Activated effector memory CD4-positive, alpha-beta T cell treated with Interleukin-2 at 50 U/mL for 16 hours (primary cell): ENCODE measurements at regions not wholly inside any gene's neighbourhood (a gene's known extent, or its start where the extent isn't known, plus 50 kb on each side); places are given as distances from the start of the nearest gene placed in this dataset.

ENCODE experiments used
- DNase-seq: peaks from one replicate; pipeline ENCODE4 v3.0.0-alpha.2; 2020

DNA sequence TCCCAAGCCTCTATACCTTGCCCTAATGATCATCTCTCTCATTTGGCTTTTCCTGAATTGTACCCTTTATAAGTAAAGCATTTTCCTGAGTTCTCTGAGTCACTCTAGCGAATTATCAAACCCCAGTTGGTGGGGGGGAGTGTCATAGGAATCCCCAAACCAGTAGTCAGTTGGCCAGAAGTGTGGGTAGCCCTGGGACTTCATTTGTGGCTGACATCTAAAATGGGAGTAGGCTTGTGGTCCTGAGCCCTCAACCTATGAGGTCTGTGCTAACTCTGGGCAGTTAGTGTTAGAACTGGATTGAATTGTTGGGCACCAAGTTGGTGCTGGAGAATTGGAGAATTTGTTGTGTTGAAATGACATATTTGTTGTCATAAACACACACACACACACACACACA is 91.3 kb downstream of the BBS10 start:
- no peak for DNase-seq

DNA sequence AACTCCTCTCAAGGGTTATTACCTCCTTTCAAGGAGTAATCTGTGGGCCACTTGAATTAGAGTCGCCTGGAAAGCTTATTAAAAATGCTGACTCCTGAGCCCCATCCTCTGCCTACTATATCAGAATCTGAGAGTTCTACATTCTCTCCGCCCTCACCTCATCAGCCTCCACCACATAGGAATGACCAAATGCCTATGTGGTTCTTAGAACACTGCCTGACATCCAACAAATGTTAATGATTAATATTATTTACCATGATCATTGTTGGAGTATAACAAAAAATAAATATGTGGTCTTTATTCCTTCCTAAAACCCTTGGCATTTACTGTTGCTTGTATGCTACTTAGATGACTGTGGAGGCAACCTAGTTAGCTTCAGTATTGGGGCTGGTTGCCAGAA is 91.9 kb downstream of the BBS10 start:
- no peak for DNase-seq

DNA sequence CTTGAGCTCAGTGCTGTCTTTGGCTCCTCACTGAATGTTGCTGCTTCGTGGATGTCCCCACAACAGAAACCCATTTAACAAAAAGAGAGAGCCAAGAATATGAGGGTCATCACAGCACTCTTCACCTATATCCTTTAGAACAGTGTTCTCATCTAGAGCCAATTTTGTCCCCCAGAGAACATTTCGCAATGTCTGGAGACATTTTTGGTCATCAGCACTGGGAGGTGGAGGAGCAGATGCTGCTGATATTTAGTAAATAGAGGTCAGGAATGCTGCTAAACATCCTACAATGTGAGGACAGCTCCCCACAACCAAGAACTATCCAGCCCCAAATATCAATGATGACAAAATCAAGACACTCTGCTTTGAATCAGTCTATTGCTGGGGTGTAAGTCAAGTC is 92.5 kb downstream of the BBS10 start:
- no peak for DNase-seq

DNA sequence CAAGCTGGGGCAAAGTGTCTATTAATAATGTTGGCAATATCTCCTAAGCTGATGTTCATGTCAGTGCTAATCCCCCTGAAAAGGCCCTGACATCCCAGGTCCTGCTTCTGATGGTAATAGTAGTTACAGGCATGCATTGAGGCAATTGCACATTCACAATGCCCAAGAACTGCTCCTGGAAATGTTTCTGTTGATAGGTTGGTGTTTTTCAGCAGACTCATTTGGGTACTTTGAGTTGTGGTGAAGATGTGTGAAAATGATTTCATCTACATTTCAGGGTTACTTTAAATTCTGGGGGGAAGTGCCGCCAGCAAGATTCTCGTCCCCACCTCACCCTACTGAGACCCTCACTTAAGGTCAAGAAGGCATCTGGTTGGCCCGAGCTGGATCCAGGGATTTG is 92.9 kb downstream of the BBS10 start:
- DNase-seq = no peak

DNA sequence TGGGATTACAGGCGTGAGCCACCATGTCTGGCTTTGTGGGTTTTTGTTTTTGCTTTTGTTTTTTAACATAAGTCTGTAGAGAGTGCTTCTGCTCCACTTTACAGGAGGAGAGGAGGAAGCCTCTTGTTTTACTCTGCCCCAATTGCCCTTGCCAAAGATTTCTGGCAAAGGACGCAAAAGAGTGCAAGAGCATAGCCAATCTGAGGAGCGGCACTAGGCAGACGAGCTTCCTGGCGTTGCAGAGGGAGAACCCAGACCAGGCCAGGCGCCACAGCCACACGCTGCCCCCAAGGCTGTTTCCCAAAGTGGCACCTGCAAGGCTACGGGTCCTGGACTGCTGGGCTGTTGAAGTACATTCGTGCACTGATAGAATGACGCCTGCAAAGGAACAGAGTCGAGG is 96.2 kb downstream of the BBS10 start:
- no peak for DNase-seq

DNA sequence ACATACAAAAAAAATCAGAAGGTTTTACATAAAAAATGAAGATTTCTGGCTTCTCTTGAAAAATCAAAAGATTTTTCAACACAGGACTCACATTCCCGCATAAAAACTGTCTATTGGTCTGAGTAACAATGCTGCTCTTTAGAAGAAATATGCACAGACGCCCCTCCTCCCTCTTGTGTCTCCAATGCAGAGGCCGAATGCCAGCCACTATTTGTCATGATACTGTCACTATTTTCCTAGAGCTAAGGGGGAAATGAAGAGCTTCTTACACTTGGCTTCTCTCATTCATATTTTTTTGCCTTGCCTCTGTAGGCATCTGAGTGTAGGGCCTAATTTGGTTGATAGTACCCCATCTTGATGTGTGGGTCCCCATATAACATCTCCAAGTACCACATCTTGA is 98.0 kb downstream of the BBS10 start:
- DNase-seq = no peak

DNA sequence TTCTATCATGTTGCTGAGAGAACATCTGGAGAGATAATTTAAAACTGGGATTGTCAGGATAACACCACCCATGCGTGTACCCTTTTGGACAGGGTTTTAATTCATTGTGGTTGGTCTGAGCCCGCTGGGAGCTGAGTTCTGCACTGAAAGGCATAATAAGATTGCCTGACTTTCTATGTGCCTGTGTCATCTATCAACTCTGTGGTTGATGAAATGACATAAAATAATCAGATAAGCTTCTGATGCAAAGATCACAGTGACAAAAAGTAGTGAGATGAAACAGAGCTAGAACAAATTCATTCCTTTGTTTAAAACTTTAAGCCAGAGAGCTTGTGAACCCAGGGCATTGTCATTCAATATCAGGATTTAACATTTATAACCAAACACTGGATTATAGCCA is 98.7 kb downstream of the BBS10 start:
- DNase-seq = no peak

DNA sequence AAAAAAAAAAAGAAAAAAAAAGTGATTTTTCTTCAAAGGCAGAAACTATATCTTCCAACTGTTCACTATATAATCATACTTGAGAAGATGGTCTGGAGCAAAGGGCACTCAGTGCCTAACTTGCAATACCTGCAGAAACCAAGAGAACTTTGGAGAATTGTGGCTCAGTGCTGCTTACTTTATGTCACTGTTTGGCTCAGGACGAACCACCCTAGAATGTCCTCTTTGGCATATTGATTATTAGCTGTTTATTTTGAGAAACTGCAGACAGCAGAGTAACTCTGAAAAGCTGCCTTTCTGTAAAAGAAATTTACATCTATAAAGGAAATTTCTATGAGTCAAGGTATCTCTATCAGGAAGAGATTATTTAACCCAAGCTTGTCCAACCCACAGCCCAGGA is 100.2 kb downstream of the BBS10 start:
- no peak for DNase-seq

DNA sequence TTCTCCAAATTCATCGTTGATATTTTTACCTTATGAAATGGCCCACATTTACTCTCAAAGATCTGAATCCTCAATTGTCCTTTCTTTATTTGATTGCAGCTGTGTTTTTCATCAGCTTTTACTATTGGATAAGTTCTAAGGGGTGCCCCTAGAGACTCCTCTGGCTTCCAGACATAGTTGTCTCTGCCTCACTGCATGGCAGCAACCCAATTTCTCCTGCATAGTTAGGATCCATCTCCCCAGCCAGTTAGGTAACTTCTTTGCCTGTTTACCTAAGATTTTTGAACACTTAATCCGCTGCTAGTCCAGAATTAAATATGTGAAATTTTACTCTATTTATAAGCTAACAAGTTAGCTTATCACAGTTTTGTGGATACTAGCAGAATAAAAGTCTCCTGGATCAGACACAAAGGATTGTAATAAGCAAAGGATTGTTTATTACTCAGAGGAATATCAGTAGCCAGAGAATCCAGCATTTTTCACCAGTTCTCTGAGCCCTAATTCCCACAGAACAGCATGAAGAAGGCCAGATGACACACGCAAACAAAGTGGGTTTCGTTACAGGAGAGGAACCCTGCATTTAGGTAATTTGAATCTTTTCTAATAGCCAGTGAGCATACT is 101.1 kb downstream of the BBS10 start:
- DNase-seq = no peak

DNA sequence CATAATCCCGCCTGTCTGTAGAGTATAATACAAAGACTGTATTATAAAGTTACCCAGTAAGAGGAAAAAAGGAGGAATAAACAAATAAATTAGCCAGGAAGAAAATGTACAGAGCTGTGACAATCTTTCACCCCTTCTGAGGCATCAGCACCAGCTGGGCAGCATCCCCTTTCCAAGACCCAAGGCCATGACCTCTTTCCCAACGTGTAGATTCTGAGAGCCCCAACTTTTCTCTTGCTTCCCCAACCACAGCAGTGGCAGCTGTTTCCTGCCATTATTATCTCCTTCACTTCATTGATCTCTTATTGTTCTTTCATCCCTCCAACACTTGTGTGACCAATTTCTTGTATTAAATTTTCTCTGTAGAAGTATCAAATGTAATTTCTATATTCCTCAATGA is 101.6 kb downstream of the BBS10 start:
- no peak for DNase-seq

DNA sequence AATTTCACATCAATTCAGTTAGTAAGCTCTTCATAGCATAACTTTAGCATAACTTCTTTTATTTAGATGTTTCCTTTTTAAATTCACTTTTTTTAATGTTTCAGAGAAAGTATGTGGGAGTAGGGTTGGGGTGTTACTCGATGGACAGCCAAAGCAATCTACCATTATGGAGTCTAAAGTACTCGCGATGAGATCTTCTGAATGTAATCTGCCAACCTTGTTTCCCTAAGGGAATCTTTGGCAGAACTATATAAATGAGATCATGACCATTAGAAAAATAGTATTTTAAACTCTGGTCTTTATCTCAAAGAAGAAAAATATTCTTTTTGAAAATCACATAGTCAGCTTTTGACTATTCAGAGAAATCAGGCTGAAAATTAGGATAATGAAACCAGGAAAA is 103.9 kb downstream of the BBS10 start:
- no peak for DNase-seq

DNA sequence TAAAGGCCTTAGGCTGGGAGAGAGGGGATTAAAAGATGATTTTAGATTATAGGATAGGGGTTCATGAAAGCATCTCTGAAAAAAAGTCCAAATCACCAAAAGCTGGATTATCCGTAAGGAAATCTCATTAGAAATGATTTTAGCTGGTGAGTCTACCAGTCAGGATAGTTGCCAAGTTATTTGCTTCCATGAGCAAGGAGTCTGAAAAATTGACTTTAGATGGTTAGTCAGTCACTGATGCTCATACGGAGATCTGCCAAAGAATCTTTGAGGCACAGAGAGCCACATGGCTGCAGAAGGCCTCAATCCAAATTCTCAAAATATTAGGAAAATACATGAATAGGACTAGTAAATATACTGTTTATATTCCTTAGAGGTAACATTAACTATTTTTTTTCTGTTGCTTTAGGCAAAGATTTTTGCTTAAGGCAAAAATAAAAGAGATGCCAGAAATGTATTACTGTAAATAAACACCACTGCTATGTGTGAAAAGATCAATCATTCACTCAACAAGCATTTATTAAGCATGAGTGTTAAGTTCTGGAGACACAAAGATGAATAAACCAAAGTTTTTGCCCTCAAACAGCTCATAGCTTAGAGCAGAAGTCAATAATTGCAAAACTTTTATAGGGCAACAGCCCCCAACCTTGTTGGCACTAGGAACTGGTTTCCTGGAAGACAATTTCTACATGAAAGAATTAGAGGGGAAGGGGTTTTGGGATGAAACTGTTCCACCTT is 105.2 kb downstream of the BBS10 start:
- no peak for DNase-seq

DNA sequence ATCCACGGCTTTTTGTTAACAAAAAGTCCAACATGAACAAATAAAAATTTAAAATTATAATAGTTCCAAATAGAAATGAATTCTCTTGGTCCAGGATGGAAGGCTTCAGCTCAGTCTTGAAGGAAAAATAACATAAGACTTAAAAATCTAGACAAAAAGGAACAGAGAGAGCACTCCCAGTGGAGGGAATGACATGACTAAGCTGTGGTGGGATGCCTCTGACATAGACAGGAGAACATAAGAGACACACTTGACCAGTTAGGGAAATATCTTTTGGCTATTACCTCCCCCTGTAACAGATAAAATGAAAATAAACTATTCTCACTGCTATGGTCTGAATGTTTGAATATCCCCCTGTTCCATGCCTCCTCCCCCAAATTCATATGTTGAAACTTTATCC is 106.8 kb downstream of the BBS10 start:
- no peak for DNase-seq

DNA sequence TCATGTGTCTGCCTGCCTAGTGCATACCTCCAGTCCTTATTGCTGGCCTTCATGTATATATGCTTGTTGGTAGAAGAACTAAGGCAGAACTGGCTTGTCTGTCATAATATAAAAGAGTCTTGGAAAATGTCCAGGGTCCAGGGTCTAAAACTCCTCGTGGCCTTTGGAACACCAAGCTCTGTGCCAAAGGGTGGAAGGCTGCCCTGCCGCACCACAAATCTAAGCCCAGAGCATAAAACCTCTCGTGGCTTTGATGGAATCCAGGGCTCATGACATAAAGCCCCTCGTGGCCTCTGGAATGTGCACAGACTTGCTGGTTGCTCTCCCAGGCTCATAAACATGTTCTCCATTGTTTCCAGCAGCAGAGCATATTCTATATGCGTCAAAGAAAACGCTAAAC is 107.9 kb downstream of the BBS10 start:
- DNase-seq = no peak

DNA sequence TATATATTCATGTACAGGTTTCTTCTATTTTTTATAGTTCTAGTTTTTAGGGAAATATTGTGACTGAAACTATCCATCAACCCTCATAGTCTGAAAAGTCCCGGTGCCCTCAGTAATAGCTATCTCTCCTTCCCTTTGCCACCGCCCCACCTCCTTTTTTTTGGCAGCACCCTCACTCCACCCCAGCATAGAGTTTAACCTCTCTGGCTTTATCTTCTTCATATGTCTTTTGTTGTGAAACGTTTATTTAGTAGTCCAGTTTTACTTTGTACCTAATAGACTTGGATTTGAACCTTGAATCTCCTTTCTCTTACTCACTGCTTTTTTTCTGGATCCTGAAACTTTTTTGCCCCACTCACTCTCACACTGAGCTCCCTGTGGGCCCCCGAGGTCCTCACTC is 109.5 kb downstream of the BBS10 start:
- DNase-seq = no peak

DNA sequence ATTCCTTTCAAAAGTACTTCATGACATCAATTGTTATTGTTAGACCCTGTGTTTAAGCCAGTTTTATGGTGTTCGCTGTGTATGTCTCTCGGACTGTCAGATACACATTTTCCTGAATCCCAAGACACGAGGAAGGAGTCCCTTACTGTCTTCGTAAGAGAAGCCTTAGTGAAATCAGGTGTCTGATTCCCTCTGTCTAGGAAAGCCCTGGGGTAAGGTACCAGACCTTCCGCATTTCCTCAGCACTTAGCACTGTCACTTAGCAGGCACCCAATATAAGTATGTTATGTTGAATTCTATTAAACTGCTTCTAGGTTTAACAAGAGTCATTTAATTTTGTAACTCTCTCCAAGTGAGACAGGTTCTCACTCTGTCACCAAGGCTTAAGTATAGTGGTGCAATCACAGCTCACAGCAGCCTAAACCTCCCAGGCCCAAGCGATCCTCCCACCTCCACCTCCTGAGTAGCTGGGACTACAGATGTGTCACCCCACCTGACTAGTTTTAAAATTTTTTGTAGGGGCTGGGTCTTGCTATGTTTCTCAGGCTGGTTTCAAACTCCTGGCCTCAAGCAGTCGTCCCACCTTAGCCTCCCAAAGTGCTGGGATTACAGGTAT is 111.0 kb downstream of the BBS10 start:
- DNase-seq = no peak

DNA sequence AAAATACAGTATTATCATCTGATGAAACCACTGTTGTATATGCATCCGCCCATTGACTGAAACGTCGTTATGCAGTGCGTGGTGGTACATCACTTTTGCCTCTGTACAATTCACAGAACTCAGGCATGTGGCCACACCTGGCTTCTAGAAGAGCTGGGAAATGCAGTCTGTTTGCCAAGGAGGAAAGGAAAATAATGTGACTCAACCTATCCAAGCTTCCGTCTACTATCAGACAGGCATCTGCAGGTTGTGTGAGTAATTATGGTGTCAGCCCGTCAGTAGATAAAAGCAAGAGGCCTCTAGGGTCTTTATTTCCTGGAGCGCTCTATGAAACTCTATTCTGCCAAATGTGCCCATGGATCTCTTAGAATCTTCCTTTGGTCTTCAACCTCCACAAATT is 111.6 kb downstream of the BBS10 start:
- no peak for DNase-seq

DNA sequence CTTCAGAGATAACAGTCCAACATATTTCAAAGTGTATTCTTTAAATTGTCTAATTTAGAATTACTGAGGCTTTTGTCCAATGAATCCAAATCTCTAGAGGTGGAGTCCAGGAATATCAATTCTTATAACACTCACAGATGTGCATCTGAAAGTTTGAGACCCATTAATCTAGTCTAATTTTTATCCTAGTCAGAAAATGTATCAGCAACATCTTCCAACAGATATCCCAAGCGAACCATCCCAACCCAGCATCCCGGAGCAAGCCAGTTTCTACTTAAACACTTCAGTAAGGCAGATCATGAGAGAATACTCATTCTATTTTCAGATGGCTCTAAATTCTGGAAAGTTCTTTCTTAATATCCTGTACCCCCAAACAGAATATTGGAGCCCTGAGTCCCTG is 113.5 kb downstream of the BBS10 start:
- no peak for DNase-seq

DNA sequence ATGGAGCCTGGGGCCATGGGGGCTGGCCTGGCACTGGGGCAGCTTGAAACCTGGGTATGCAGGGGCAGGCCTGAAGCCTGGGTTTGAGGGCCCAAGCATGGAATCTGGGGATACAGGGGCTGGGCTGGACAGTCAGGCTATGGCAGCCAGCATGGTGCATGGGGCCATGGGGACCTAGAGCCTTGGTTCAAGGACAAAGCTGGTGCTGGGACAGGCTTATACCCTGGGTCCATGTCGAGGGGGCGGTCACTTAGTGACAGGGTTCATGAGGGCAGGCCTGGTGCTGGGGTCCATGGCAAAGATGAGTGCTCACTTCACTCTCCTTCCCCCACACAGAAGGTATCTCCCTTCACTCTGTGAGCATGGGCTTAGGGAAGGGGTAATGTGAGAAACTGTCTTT is 116.2 kb downstream of the BBS10 start:
- DNase-seq = no peak

DNA sequence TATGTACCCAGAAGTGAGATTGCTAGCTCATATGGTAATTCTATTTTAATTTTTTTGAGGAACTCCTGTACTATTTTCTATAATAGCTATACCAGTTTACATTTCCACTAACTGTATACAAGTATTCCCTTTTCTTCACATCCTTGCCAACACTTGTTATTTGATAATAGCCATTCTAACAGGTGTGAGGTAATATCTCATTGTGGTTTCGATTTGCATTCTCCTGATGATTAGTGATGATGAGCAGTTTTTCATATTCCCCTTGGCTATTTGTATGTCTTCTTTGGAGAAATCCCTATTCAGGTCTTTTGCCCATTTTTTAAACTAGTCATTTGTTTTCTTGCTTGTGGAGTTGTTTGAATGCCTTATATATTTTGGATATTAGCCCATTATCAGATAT is 121.3 kb downstream of the BBS10 start:
- DNase-seq = no peak

DNA sequence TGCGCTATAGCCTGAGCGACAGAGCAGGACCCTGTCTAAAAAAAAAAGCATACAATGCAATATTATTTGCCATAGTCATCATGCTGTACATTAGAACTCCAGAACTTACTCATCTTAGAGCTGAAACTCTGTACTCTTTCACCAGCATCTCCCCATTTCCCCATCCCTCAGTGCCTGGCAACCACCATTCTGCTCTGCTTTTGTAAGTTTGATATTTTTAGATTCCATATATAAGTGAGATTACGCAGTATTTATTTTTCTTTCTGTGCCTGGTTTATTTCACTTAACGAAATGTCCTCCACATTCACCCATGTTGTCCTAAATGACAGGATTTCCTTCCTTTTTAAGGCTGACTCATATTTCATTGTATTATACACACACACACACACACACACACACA is 121.8 kb downstream of the BBS10 start:
- DNase-seq = no peak

DNA sequence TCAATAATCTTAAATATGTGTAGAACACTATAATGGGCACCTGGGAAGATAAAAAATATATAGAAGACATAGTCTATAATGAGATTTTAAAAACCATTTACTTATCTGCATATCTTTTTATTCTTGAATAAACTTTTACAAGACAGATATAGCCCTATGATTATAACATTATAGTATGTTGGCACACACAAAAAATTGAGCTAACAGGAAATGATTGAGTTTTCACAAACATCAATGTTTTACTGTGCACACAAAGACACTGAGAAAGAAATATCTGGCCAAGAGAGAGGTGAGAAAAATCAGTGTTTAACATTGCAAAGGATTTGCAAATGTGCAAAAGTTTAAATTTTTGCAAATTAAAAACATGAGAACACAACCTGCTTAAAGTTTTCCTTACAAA is 124.3 kb downstream of the BBS10 start:
- no peak for DNase-seq

DNA sequence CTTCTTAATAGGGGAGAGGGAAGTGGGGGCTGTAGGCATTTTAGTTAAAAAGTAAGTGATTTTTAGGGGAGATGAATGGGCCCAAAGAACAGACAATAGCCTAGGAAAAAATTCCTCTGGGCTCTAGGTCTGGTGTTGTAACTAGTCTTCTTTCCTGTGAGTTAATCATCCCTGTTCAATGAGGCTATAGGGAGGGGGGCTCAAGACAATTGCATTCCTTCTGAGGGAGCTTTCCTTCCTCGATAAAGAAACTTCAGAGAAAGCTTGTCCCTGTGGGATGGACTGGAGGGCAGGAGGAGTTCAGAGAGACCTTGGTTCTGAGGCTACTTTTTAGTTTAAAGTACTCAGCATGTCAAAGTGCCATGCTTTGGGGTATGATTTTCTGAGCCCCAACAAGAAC is 127.2 kb downstream of the BBS10 start:
- no peak for DNase-seq

DNA sequence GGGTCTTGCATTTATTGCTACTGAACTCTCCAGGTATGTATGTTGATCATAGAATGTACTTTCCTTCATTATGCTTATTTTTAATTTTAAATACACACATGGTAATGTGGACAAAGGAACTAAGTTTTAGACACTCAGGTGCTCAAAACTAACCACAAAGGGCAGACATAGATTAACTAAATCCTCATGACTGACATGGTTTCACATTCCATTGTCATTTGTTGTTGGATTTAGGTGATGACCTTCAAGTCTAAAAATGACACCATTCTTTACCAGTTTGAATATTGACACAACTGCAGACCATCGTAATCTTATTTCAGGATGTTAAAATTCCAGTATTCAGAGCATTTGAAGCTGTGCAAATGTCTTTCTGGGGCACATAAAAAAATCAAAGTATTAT is 128.4 kb downstream of the BBS10 start:
- DNase-seq = no peak
